Mesodermal cell (in vitro differentiated cells): ENCODE measurements at regions not wholly inside any gene's neighbourhood (a gene's known extent, or its start where the extent isn't known, plus 50 kb on each side); places are given as distances from the start of the nearest gene placed in this dataset.

Experiments used
- H3K27ac ChIP-seq: 2 replicates; pipeline ENCODE4 v1.7.0; 2013; ENCODE audit warnings: mild to moderate bottlenecking, low read depth, low read length, moderate library complexity; ENCODE audit not compliant: severe bottlenecking
- H3K36me3 ChIP-seq: 2 replicates; pipeline ENCODE4 v1.7.1; 2013; ENCODE audit warnings: mild to moderate bottlenecking, low read length, moderate library complexity; ENCODE audit not compliant: control insufficient read depth, insufficient read depth
- H3K4me1 ChIP-seq: one replicate; pipeline ENCODE4 v1.7.1; 2013; ENCODE audit warnings: mild to moderate bottlenecking, low read length; ENCODE audit not compliant: insufficient read depth, control insufficient read depth, poor library complexity, severe bottlenecking
- H3K4me3 ChIP-seq: 2 replicates; pipeline ENCODE4 v1.7.0; 2013; ENCODE audit warnings: low read length, control low read depth, mild to moderate bottlenecking; ENCODE audit not compliant: insufficient read depth, poor library complexity, severe bottlenecking; ENCODE audit errors: extremely low read depth
- H3K9me3 ChIP-seq: 2 replicates; pipeline ENCODE4 v1.7.1; 2013; ENCODE audit warnings: mild to moderate bottlenecking, low read length, moderate library complexity; ENCODE audit not compliant: control insufficient read depth
- WGBS, 2 experiments: methylation state at CpG; one replicate each; pipeline ENCODE4 v1.1.5; 2013; ENCODE audit warnings: missing lambda C conversion rate in 2 of 2; ENCODE audit not compliant: insufficient coverage in 2 of 2; 5-methylcytosine and 5-hydroxymethylcytosine counted together

DNA sequence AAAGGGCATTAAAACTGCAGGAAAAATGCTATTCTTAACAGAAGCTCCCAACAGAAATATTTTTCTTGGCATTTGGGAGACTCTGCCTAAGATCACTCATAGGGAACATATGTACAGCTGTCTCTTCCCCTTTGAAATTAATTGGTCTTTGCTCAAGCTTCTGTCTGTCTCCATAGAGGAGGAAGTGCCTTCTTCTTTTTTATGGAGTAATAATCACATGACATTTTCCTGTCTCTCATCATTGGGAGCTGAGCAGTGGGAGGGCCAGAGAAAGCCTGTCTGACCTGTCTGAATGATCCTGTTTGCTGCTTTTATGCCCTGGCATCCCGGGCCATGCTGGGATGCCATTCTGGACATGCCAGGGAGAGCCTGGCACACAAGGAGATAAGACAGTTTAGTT, 145.6 kb downstream of the AQP4 start:
- Histone ChIP-seq H3K36me3 (no peaks in the 10 kb centered on the region), H3K27ac (no peak overlapping the region), H3K4me1 (no peaks in the 10 kb centered on the region), H3K9me3 (no peaks in the 10 kb centered on the region), H3K4me3 (no peak overlapping the region)
- 100% methylated on average over 1 of the region's 1 CpG; no CpG with 5 or more reads in 1 of the 2 experiments for WGBS, 2 experiments

DNA sequence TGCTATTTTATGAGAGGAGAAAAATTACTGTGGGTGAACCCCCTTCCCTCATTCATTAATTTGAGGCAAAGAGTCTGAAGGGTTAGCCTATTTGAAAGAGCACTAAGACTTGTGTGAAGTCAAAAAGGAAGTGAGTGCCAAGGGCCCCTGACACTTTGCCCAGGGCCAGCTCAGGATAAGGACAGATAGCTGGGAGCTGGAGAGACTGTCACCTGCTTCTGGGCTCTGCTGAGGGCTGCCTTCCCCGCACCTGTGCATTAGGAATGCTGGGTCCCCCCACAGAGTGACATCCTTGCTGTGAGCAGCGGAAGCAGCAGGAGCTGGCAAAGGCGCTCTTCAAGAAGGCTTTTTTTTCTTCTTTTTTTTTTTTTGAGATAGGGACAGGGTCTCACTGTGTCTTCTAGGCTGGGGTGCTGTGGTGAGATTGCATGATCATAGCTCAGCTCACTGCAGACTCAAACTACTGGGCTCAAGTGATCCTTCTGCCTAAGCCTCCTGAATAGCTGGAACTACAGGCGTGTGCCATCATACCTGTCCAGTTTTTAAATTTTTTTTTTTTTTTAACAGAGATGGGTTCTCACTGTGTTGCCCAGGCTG, 148.3 kb downstream of the AQP4 start:
- Histone ChIP-seq H3K4me3 (no peak overlapping the region), H3K27ac (no peak overlapping the region), H3K9me3 (no peaks in the 10 kb centered on the region), H3K36me3 (no peaks in the 10 kb centered on the region), H3K4me1 (no peaks in the 10 kb centered on the region)
- WGBS, 2 experiments = 69 to 86% methylated on average over 2 to 4 of the region's 4 CpGs

DNA sequence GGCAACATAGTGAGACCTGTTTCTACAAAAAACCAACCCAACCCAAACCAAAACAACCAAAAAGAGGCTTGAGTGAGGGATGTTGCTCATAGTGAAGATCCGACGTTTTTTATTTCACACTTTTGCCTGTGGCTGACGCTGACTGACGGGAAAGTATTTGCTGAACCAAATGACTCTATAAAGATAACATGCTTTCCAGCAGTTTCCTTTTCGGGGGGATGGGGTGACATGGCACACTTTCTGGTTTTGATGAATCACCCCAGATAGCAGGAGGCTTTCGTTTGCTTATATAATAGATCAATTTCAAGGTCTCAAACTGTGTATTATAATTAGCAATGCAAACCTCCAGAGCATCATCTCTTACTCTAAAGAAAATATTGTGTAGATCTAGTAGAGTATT, 150.8 kb downstream of the AQP4 start:
- no peak overlapping the region for H3K4me3 ChIP-seq
- H3K4me1 ChIP-seq = no peaks in the 10 kb centered on the region
- H3K27ac ChIP-seq = no peak overlapping the region
- no peaks in the 10 kb centered on the region for H3K36me3 ChIP-seq
- 90 to 94% methylated on average over 2 to 3 of the region's 6 CpGs for WGBS, 2 experiments
- no peaks in the 10 kb centered on the region for H3K9me3 ChIP-seq

DNA sequence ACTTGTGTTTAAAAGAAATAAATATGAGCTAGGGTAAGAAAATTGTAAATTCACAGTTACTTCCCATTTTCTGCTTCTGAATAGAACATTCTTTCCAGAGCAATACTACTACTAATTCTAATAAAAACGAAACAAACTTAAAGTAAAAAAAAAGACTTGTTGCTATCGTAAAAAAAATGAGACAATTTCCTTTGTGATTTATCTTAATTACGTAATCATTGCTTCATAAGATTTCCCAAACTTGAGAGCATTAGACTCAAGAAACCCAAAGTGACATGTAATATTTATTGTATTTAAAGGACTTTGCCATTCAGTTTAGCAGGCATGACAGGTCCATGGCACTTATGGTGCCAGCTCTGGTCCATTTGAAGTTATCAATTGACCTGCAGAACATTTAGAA, 153.8 kb downstream of the AQP4 start:
- H3K36me3 ChIP-seq = no peaks in the 10 kb centered on the region
- H3K4me3 ChIP-seq = no peak overlapping the region
- WGBS, 2 experiments = no CpG with 5 or more reads among the region's 3 CpGs
- no peak overlapping the region for H3K27ac ChIP-seq
- no peaks in the 10 kb centered on the region for H3K4me1 ChIP-seq
- no peaks in the 10 kb centered on the region for H3K9me3 ChIP-seq

DNA sequence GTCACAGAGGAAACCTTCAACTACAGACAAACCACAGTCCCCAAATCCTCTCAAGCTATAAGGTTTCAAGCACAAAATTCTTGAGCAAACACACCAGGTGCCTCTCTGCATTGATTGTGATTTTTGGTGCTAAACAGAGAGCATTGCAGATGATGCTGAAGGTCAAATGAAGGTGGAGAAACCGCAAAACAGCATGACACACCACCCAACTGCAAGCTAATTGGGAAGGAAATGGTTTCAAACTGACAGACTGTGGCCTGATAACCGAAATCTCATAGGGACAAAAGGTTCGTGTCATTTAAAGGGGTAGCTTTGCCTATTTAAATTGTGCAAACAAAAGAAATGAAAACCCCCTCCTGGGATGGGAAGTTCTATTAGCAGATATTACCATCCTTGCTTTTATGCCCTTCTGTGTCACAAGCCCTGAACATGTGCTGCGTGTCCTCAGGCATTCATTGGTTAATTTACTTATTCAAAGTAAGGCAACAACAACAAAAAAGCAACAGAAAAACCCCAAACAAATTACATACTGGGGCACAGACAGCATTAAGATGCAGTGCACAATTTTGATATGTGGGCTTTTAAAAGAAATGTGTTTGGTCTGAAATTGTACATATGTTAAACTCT, 154.9 kb downstream of the AQP4 start:
- H3K9me3 ChIP-seq = no peaks in the 10 kb centered on the region
- H3K4me1 ChIP-seq = no peaks in the 10 kb centered on the region
- H3K27ac ChIP-seq = no peak overlapping the region
- no peaks in the 10 kb centered on the region for H3K36me3 ChIP-seq
- H3K4me3 ChIP-seq = no peak overlapping the region
- WGBS, 2 experiments = 18% methylated on average over 2 of the region's 4 CpGs; no CpG with 5 or more reads in 1 of the 2 experiments

- Histone ChIP-seq H3K4me1 (no peaks in the 10 kb centered on the region), H3K4me3 (no peak overlapping the region), H3K36me3 (no peaks in the 10 kb centered on the region), H3K9me3 (no peaks in the 10 kb centered on the region), H3K27ac (no peak overlapping the region)
- no CpG with 5 or more reads among the region's 1 CpG for WGBS, 2 experiments
Measured at GRCh38 chr18:26709897-26710296, 155.6 kb downstream of the AQP4 start.

DNA sequence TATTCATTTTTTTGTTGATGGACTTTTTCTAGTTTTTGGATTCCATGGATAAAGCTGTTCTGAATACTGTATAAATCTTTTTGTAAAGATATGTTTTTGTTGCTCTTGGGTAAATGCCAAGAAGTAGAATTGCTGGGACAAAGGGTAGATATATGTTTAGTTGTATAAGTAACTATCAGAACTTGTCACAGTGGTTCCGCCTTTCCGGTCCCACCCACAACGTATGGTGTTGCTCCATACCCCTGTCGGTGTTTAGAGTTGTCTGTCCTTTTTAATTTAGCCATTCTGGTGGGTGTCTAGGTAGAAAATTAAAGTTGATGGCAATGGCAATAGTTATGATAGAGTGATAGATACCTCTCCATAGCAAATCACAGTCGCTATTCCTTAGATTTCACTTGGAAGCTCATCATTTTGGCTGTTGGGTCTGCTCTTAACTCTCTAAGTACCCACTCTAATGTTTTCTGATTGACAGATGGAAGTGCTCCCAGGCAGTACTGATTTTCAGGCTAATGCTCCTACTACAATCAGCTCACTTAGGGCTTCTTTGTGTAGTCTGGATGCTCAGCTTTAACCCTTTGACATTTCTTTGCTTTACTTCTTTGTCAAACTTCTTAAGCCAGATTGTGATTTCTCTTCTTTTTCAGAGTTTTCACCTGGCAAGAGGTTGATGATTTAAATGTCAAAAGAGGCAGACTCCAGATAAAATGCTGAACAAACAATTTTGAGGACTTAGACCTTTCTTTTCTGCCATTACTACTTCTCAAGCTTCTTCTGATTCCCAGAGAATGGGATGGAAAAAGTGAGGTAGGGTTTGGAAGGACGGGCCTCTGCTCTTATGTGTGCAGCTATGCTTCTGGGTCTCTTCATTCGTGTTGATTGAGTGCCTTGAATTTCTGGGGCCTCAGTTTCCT, 156.4 kb downstream of the AQP4 start:
- Histone ChIP-seq H3K9me3 (no peaks in the 10 kb centered on the region), H3K27ac (no peak overlapping the region), H3K4me3 (no peak overlapping the region), H3K36me3 (no peaks in the 10 kb centered on the region), H3K4me1 (no peaks in the 10 kb centered on the region)
- WGBS, 2 experiments = 74 to 88% methylated on average over 3 to 4 of the region's 7 CpGs

DNA sequence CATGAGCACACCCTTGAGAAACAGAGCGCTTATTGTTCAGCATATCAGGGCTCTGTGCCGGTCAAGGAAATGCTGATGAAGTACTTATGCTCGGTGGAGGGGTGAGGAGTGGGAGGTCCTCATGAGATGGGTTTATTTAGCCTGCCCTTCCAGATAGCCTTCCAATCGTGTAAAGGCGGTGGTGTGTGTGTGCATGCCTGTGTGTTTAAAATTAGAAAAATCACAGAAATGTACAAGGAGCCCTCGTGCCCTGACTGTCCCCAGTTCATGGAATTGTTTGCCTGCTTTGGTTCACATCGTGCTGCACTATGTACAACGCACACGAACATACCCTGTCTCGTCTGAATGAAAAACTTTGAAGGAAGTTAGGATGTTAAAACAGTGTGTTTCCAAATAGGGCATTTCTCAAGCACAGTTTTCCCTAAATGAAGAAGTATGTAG, 158.6 kb downstream of the AQP4 start:
- H3K27ac ChIP-seq = no peak overlapping the region
- no peaks in the 10 kb centered on the region for H3K9me3 ChIP-seq
- no peaks in the 10 kb centered on the region for H3K4me1 ChIP-seq
- H3K4me3 ChIP-seq = no peak overlapping the region
- no peaks in the 10 kb centered on the region for H3K36me3 ChIP-seq
- 84 to 91% methylated on average over 7 of the region's 10 CpGs for WGBS, 2 experiments

DNA sequence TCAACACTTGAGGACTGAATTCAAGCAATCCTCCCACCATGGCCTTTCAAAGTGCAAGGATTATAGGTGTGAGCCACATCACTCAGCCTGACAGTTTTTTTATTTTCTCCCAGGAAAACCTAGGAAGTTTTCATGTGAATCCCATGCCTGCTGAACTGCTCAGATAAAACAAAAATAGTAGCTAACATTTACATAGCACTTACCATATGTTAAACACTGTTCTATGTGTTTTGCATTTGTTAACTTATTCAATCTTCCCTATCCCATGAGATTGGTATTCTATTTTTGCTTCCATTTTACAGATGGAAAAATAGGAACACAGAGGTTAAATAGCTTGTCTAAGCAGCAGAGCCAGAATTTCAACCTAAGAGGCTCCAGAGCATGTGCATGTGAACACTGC, 157.4 kb upstream of the KCTD1 start:
- Histone ChIP-seq H3K4me1 (no peaks in the 10 kb centered on the region), H3K4me3 (no peak overlapping the region), H3K27ac (no peak overlapping the region), H3K36me3 (no peaks in the 10 kb centered on the region), H3K9me3 (no peaks in the 10 kb centered on the region)

GRCh38 chr18:26703170-26703930, 155.0 kb upstream of the KCTD1 start:
- no peaks in the 10 kb centered on the region for H3K9me3 ChIP-seq
- 92% methylated on average over 5 to 7 of the region's 7 CpGs for WGBS, 2 experiments
- no peaks in the 10 kb centered on the region for H3K36me3 ChIP-seq
- H3K27ac ChIP-seq = no peak overlapping the region
- H3K4me3 ChIP-seq = no peak overlapping the region
- no peaks in the 10 kb centered on the region for H3K4me1 ChIP-seq
